Suppressor macrophage treated with lipopolysaccharide for 1 hour (primary cell): ENCODE measurements at regions not wholly inside any gene's neighbourhood (a gene's known extent, or its start where the extent isn't known, plus 50 kb on each side); places are given as distances from the start of the nearest gene placed in this dataset.
"Not testable (repeated sequence)": the region's sequence is repeated elsewhere in the genome, so short reads cannot be mapped to it uniquely, and the experiment has no call there.

Experiments used
- DNase-seq, 3 donors: peaks; one replicate each; pipeline ENCODE4 v3.0.0-alpha.2; 2020 to 2022

DNA sequence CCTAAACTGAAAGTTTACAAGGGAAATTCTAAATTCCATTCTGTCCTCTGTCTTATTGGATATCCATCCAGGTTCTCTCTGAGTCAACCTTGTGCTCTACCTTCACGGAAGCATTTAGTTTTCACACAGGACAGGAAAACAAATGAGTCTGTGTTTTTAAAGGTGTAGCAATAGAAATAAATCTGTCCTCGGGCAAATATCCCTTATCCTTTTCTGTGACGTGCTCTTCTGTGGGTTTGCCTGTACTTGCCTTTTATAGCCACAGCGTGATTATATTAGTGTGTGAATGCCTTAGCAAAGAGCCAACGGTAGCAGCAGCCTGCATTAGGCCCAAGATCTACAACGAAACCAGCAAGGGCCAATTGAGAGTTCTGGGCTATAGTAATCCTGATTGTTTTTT is 127.2 kb upstream of the PLSCR5 start:
- no peak for DNase-seq

DNA sequence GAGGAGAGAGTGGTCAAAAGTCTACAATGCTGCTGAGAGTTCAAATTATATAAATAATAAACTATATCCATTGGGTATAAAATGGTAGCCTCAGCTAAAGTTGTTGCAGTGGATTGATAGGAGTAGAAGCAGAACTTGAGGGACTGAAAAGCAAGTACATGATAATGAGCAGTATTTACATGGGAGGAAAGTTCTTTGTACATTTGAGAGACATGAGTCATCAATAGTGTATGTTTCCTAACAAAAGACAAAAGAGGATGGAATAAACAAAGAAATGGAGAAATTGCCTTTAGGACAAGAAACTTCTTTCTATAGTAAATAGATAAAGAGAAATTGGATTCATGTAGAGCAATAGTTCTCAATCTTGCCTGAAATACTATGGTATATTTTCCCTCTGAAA is 110.0 kb upstream of the PLSCR5 start:
- no peak for DNase-seq

DNA sequence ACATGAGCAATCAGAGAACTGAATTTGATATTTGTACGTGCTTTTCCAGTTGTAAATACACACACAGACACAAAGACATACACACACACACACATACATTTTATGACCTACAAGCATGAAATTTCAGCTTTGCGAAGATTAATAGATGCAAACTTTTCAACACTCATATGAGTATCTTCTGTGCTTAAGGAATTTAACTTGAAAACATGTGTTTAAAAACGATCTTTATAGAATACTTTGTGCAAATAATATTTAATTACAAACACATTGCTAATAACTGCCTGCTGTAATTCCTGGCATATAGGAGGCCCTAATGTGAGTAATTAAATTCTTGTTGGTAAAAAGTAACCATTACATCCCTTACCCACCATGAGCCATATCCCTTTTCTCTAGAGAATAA is 107.7 kb upstream of the PLSCR5 start:
- DNase-seq, result no peak

DNA sequence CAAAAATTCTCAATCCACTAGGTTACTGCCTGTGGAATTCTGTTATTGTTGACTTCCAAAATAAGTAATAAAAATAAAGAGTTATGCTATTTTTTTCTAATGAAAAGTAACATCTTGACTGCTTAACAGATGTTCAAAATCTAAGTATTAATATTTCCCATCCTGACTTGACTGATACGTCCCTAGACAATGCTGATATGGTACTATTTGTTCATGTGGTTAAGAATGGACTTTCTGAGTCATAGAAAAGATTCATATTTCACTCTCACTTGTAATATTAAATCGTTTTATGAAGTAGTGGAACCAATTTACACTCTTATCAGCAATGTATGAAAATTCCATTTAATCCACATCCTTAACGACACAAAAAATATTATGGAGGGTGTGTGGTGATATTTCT is 104.8 kb upstream of the PLSCR5 start:
- DNase-seq, result no peak

DNA sequence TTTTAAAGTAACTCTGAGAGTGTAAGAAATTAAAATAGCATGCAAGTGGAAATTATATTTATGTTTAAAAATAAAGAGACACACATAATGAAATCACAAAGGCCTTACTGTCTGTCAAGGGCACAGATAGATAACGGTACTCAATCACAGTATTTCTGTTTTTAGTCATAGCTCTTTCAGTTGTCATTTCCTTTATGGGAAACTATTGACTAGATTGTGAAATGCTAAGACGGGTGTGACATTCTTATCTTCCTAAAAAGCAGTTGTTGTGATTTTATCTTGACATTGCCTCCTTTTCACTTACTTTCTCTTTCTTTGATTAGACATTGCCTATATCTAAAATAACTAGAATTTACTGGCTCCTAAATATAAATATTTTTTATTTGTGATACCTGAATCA is 100.1 kb upstream of the PLSCR5 start:
- no peak for DNase-seq

DNA sequence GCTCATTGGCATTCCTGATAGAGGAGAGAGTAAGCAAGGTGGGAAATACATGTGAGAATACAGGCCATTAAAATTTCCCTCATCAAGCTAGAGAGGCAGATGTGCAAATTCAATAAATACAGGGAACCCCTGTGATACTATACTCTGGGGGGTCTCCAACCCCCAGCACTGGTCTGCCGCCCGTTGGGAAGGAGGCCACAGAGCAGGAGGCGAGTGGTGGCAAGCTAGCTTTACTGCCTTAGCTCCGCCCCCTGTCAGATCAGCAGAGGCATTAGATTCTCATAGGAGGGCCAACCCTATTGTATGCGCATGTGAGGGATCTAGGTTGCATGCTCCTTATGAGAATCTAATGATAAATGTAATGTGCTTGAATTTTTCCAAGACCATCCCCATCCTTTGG is 97.1 kb upstream of the PLSCR5 start:
- DNase-seq, result no peak

DNA sequence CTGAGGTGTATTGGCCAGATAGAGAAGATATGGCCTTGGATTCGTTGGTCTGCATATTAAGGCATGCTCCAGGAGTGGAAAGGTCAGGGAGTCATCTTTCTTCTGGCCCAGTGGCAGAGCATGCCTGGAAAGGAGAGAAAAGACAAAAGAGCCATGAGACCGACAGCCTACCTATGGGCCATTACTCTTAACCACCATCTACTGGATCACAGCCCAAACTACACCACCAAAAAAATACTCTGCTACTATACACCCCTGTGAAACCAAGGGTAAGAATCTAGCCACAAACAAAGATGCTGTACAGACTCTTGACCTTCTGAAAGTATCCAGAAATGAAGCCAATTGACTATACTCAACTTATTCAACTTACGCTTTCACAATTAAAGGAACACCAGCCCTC is 96.1 kb upstream of the PLSCR5 start:
- DNase-seq, result no peak

DNA sequence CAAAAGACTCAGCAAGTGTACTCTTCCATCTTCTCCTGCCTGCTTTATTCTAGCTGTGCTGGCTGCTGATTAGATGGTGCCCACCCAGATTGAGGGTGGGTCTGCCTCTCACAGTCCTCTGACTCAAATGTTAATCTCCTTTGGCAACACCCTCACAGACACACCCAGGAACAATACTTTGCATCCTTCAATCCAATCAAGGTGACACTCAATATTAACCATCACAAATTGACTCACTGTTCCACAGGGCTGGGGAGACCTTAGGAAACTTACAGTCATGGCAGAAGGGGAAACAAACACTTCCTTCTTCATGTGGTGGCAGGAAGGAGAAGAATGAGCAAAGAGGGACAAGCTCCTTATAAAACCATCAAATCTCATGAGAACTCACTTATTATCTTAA is 94.9 kb upstream of the PLSCR5 start:
- DNase-seq, result not testable (repeated sequence)

DNA sequence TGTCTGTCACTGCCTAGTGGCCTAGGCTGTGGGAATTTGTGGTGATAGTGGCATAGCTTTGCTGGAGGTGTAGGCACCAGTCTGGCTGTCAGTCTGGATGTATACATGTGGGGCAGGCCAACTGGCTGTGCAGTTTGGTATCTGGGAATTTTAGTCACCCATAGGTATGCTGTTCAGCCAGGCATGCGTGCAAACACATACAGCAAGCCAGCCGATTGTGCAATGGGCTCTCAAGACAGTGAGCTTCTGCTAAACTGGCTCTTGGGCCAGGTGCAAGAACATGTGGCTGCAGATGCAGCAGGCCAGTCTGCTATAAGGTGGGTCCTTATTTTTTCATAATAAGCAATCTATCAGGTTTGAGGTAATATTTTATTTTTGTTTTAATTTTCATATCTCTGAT is 87.1 kb upstream of the PLSCR5 start:
- no peak for DNase-seq

DNA sequence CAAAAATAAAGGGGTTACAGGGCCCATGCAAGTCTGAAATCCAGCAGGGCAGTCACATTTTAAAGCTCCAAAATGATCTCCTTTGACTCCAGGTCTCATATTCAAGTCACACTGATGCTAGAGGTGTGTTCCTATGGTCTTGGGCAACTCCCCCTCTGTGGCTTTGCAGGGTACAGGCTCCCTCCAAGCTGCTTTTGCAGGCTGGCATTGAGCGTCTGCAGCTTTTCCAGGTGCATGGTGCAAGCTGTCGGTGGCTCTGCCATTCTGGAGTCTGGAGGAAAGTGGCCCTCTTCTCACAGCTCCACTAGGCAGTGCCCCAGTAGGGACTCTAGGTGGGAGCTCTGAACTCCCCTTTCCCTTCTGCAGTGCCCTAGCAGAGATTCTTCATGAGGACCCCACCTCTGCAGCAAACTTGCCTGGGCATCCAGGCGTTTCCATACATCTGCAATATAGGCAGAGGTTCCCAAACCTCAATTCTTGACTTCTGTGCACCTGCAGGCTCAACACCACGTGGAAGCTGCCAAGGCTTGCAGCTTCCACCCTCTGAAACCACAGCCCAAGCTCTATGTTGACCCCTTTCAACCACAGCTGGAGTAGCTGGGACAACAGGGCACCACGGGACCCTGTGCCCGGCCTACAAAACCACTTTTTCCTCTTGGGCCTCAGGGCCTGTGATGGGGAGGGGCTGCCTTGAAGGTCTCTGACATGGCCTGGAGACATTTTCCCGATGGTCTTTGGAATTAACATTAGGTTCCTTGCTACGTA is 80.1 kb upstream of the PLSCR5 start:
- no peak for DNase-seq

DNA sequence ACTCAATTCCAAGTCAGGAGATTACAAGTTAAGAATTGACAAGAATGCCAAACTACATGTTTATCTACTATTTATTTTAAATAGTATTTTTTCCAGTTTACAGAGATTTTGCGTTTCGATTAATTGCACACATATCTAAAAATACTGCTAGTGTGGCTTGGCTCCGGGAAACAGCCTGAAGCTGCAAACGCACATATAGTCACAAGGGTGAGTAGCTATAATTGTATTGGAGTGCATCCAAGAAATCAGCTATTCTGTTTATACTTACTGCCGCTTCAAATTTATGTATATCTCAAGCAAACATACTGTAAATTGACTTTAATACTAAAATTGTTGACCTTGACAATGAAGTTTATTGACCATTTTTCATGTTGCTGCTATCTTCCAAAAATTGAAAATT is 77.0 kb upstream of the PLSCR5 start:
- DNase-seq, result no peak

DNA sequence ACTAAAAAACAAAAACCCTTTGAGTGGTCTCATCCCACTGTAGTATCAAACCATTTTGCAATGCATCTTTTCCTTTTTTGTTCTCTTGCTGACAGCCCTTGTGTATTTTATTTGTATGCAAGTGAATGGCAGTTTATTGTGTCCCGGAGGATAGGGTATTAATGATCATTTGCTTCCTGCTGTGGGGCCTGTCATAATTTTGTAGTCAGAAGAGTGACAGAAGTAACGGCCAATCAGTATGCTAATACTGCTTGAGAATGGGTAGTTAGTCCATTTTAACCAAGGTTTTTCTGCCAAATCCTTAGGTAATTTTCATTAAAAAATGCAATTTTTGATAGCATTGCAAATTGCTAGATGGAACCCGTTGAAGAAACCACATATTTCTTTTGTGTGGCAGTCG is 75.5 kb upstream of the PLSCR5 start:
- DNase-seq, result no peak

DNA sequence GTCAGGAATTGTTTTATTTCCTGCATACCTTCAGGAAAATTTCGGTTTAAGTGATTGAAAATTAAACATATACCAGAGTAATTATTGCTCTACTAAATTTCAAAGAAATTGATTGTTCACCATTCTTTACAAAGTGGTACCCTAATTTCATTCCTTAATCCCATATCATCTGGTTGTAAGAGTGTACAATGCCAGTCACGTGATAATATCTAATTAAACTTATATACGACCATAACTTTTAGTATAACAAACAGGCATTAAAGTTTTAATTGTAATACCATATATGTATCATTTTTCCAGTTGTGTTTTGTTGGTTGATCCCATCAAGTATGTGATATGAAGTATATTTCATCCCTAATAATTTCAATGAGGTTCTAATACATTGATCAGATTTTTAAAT is 74.8 kb upstream of the PLSCR5 start:
- DNase-seq, result no peak

DNA sequence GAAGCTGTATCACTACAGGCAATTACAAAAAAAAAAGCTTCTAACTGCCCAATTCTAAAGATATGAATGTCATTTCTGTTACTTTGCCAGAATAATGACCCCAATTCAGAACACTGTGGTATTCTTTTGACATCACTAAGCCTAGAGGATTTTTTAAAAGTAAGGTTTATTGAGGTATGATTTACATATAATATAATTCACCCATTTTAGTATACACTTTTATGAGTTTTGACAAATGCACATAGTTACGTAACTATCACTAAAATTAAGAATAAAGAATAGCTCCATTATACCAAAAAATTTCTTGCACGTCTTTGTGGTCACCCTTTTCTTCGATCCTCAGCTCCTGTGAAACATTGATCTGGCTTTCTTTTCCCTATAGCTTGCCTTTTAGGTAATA is 74.0 kb upstream of the PLSCR5 start:
- no peak for DNase-seq

DNA sequence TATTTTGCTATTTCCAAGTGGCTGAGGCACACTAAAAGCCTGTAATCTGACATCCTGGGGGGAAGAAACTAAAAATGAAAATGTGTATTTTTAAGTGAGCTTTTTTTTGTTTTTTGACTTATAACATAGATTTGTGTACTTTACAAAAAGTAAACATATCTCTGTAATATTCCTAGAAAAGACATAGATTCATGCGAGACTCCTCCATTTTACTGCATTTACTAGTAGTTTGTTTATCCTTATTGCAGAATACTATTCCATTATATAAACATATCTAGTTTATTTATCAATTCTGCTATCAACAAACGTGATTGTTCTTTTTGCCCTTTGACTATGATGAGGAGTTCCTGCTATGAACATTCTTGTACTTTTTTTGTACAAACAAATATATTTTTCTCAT is 67.8 kb upstream of the PLSCR5 start:
- DNase-seq, result no peak

DNA sequence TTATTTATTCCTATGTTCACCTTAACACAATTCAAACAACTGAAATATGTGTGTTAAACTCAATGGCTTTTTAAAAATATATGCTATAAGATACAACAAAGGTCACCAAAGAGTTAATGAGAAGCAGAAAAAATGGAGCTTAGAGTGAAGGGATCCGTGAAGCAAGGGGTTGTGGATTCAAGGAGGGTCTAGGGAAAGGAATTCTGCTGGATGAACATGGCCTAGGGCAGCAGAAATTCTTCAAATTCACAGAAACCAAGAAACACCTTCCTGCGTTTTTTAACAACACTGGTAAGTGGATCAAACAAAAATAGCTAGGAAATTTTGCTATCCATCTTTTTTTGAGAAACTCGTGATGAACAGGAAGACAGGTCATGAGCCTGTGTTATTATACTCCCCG is 59.3 kb upstream of the PLSCR5 start:
- no peak for DNase-seq

DNA sequence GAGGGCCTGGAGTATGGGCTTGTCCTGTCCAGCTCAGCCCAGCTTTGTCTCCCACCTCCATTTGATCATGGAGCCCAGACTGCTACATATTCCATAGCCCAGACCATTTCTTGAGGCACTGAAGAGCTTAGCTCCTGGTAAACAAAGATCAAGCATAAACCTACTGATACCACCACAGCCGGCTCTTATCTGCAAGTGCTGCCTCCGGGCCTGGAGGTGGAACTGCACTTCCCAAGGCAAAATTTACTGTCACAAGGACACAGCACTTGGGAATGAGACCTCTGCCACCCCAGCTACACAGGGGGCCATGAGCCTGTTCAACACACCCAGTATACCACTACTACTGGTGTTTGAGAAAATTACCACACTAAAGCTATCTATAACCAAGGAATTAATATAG is 53.7 kb upstream of the PLSCR5 start:
- no peak for DNase-seq

DNA sequence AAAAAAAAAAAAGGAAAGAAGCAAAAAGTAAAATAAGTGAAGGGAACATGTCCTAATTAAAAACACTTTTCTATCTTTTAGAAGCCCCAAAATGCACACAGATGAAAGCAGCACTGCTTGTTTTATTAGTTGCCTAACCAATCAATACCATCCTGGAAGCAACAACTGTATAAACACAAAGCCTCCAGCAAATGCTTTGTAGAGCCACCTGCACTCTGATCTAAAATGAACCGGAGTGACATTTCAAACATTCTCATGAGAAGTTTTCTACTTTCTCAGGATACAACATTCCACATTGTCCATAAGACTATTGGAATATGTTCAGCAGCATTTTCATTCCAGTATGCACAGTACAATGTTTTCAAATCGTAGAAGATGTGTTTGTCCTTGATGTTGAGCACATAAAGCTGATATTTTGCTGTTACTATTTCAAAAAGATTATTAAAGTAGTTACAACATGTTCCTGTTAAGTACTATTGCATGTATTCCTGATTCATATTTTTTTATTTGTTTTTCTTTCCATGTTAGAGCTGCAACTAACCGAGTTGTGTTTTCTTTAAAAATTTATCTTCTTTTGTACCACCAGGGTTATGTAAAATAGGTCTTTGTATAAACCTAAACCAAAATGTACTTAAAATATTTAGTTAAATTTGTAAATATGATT is 50.3 kb upstream of the PLSCR5 start:
- DNase-seq, result no peak
